ENCODE measurements at regions not wholly inside any gene's neighbourhood (a gene's known extent, or its start where the extent isn't known, plus 50 kb on each side); places are given as distances from the start of the nearest gene placed in this dataset.

GRCh38 chr2:204353823-204354222, 191.5 kb upstream of the PARD3B start:
- TF ChIP-seq ZFP36 (IDR thresholded peaks at IDR 0.05; ENCODE audit: borderline replicate concordance, partially characterized antibody) (no peak), CTCF (IDR thresholded peaks at IDR 0.05) (no peak), HOXB13 (CRISPR knock-in tag; IDR thresholded peaks at IDR 0.05; ENCODE audit: low read depth) (no peak), CEBPB (IDR thresholded peaks at IDR 0.05) (no peak), POLR2AphosphoS2 (conservative IDR thresholded peaks at IDR 0.05; ENCODE audit: low read length) (no peak), RCOR1 (IDR thresholded peaks at IDR 0.05; ENCODE audit: low read depth, low read length) (no peak), POLR2A (IDR thresholded peaks at IDR 0.05; ENCODE audit: low read length) (no peak), MYC (IDR thresholded peaks at IDR 0.05; ENCODE audit: borderline replicate concordance, low read length) (no peak), PBX3 (IDR thresholded peaks at IDR 0.05) (no peak)
